SK-N-SH treated with all-trans-retinoic acid at 6 μM for 48 hours (cell line): ENCODE measurements at regions not wholly inside any gene's neighbourhood (a gene's known extent, or its start where the extent isn't known, plus 50 kb on each side); places are given as distances from the start of the nearest gene placed in this dataset.

ENCODE experiments used
- ATAC-seq: fragments of 200-7000 bp; cut with Tn5 transposase; 3 replicates; pipeline ENCODE4 v1.9.1; 2020; ENCODE audit warnings: mild to moderate bottlenecking, moderate library complexity
- ARNTL ChIP-seq: fragments of 450-650 bp; formaldehyde crosslinking; IDR thresholded peaks from 2 replicates; pipeline ENCODE4 v1.5.0; 2020; ENCODE audit warnings: low read depth, mild to moderate bottlenecking, moderate library complexity, borderline replicate concordance
- BACH2 ChIP-seq: fragments of 250-450 bp; sonication (Bioruptor Pico); IDR thresholded peaks from 2 replicates; pipeline ENCODE4 v1.9.0; 2021; ENCODE audit warnings: mild to moderate bottlenecking, borderline replicate concordance
- CREB5 ChIP-seq: fragments of 250-450 bp; sonication (Bioruptor Pico); IDR thresholded peaks from 2 replicates; pipeline ENCODE4 v1.5.1; 2020; ENCODE audit warnings: low read depth, mild to moderate bottlenecking, moderate library complexity
- CSDC2 ChIP-seq: fragments of 250-450 bp; sonication (Bioruptor Pico); IDR thresholded peaks from 2 replicates; pipeline ENCODE4 v1.5.0; 2020; ENCODE audit warnings: mild to moderate bottlenecking, moderate library complexity
- CSRNP3 ChIP-seq: fragments of 250-450 bp; sonication (Bioruptor Pico); IDR thresholded peaks from 2 replicates; pipeline ENCODE4 v1.5.1; 2021; ENCODE audit warnings: mild to moderate bottlenecking, moderate library complexity
- ESRRG ChIP-seq: fragments of 250-450 bp; sonication (Bioruptor Pico); IDR thresholded peaks from 2 replicates; pipeline ENCODE4 v1.6.1; 2021; ENCODE audit warnings: mild to moderate bottlenecking
- GLIS3 ChIP-seq: fragments of 250-450 bp; sonication (Bioruptor Pico); IDR thresholded peaks from 2 replicates; pipeline ENCODE4 v1.5.0; 2020; ENCODE audit warnings: mild to moderate bottlenecking, moderate library complexity
- ISL1 ChIP-seq: fragments of 250-450 bp; sonication (Bioruptor Pico); IDR thresholded peaks from 2 replicates; pipeline ENCODE4 v2.1.2; 2022; ENCODE audit warnings: mild to moderate bottlenecking, moderate library complexity
- OSR1 ChIP-seq: fragments of 250-450 bp; sonication (Bioruptor Pico); IDR thresholded peaks from 2 replicates; pipeline ENCODE4 v1.8.0; 2022; ENCODE audit warnings: moderate library complexity, mild to moderate bottlenecking, inconsistent platforms
- POU6F1 ChIP-seq: fragments of 250-450 bp; sonication (Bioruptor Pico); IDR thresholded peaks from 2 replicates; pipeline ENCODE4 v1.8.0; 2021; ENCODE audit warnings: low read depth, mild to moderate bottlenecking, moderate library complexity, borderline replicate concordance
- PPARA ChIP-seq: fragments of 250-450 bp; sonication (Bioruptor Pico); IDR thresholded peaks from 2 replicates; pipeline ENCODE4 v1.5.0; 2020; ENCODE audit warnings: mild to moderate bottlenecking, borderline replicate concordance
- RARB ChIP-seq: fragments of 250-450 bp; sonication (Bioruptor Pico); IDR thresholded peaks from 2 replicates; pipeline ENCODE4 v1.8.0; 2021; ENCODE audit warnings: mild to moderate bottlenecking, moderate library complexity
- SNAI2 ChIP-seq: fragments of 250-450 bp; sonication (Bioruptor Pico); IDR thresholded peaks from 2 replicates; pipeline ENCODE4 v1.5.0; 2020; ENCODE audit warnings: mild to moderate bottlenecking, moderate library complexity
- TCF4 ChIP-seq: fragments of 250-450 bp; sonication (Bioruptor Pico); IDR thresholded peaks from 2 replicates; pipeline ENCODE4 v1.8.0; 2021; ENCODE audit warnings: mild to moderate bottlenecking, moderate library complexity, borderline replicate concordance
- TSHZ2 ChIP-seq: fragments of 250-450 bp; sonication (Bioruptor Pico); IDR thresholded peaks from 2 replicates; pipeline ENCODE4 v1.5.0; 2020; ENCODE audit warnings: mild to moderate bottlenecking, moderate library complexity
- ZC3H10 ChIP-seq: fragments of 250-450 bp; sonication (Bioruptor Pico); IDR thresholded peaks from 2 replicates; pipeline ENCODE4 v1.5.1; 2021; ENCODE audit warnings: mild to moderate bottlenecking, moderate library complexity
- ZFP3 ChIP-seq: fragments of 250-450 bp; sonication (Bioruptor Pico); IDR thresholded peaks from 2 replicates; pipeline ENCODE4 v1.5.0; 2020; ENCODE audit warnings: mild to moderate bottlenecking, moderate library complexity
- ZFP30 ChIP-seq: fragments of 450-650 bp; formaldehyde crosslinking; IDR thresholded peaks from 2 replicates; pipeline ENCODE4 v1.5.0; 2022; ENCODE audit warnings: mild to moderate bottlenecking, moderate library complexity
- ZNF565 ChIP-seq: fragments of 450-650 bp; formaldehyde crosslinking; conservative IDR thresholded peaks from 2 replicates; pipeline ENCODE4 v1.5.0; 2020; ENCODE audit warnings: low read depth, mild to moderate bottlenecking, moderate library complexity
- ZNF70 ChIP-seq: fragments of 450-650 bp; formaldehyde crosslinking; IDR thresholded peaks from 2 replicates; pipeline ENCODE4 v1.5.0; 2020; ENCODE audit warnings: mild to moderate bottlenecking, moderate library complexity
- ZNF8 ChIP-seq: fragments of 450-650 bp; formaldehyde crosslinking; IDR thresholded peaks from 2 replicates; pipeline ENCODE4 v1.5.0; 2020; ENCODE audit warnings: mild to moderate bottlenecking, moderate library complexity

- no peak for TF ChIP-seq POU6F1 (CRISPR knock-in tag)
- TF ChIP-seq, all 23 proteins: peak for 0
Observed at GRCh38 chr18:38982072-38982471, 1416.5 kb upstream of the CELF4 start (continued).

GRCh38 chr18:38981389-38981788, 1415.8 kb upstream of the CELF4 start:
- ATAC-seq: no peak
- no peak for TF ChIP-seq RARB (CRISPR knock-in tag)
- no peak for TF ChIP-seq ZNF70 (CRISPR knock-in tag)
- no peak for TF ChIP-seq ZFP3
- no peak for TF ChIP-seq ESRRG (CRISPR knock-in tag)
- no peak for TF ChIP-seq ZFP30 (CRISPR knock-in tag)
- no peak for TF ChIP-seq GLIS3 (CRISPR knock-in tag)
- no peak for TF ChIP-seq CREB5 (CRISPR knock-in tag)
- no peak for TF ChIP-seq BACH2
- no peak for TF ChIP-seq POU6F1 (CRISPR knock-in tag)
- no peak for TF ChIP-seq ZNF565
- TF ChIP-seq TCF4 (CRISPR knock-in tag): no peak

GRCh38 chr18:38980420-38980819, 1414.8 kb upstream of the CELF4 start:
- TF ChIP-seq OSR1 (CRISPR knock-in tag): no peak
- TF ChIP-seq GLIS3 (CRISPR knock-in tag): no peak
- TF ChIP-seq ISL1 (CRISPR knock-in tag): no peak
- TF ChIP-seq SNAI2 (CRISPR knock-in tag): no peak
- no peak for TF ChIP-seq TSHZ2 (CRISPR knock-in tag)
- TF ChIP-seq CSRNP3 (CRISPR knock-in tag): no peak
- TF ChIP-seq ZC3H10 (CRISPR knock-in tag): no peak
- TF ChIP-seq ARNTL (CRISPR knock-in tag): no peak
- no peak for TF ChIP-seq ZNF8 (CRISPR knock-in tag)
- no peak for TF ChIP-seq ZNF70 (CRISPR knock-in tag)
- ATAC-seq: no peak

- no peak for ATAC-seq
- no peak for TF ChIP-seq RARB (CRISPR knock-in tag)
- no peak for TF ChIP-seq CSDC2 (CRISPR knock-in tag)
- no peak for TF ChIP-seq PPARA (CRISPR knock-in tag)
- TF ChIP-seq ZFP30 (CRISPR knock-in tag): no peak
- no peak for TF ChIP-seq BACH2
- TF ChIP-seq CSRNP3 (CRISPR knock-in tag): no peak
- TF ChIP-seq SNAI2 (CRISPR knock-in tag): no peak
- TF ChIP-seq ARNTL (CRISPR knock-in tag): no peak
- TF ChIP-seq ZC3H10 (CRISPR knock-in tag): no peak
- TF ChIP-seq ZFP3: no peak
- no peak for TF ChIP-seq OSR1 (CRISPR knock-in tag)
Observed at GRCh38 chr18:38972571-38972970, 1407.0 kb upstream of the CELF4 start.
